ENCODE measurements at regions not wholly inside any gene's neighbourhood (a gene's known extent, or its start where the extent isn't known, plus 50 kb on each side); places are given as distances from the start of the nearest gene placed in this dataset.

- no peak for TF ChIP-seq TAF1 (IDR thresholded peaks at IDR 0.05; ENCODE audit: borderline replicate concordance, low read depth, low read length)
- no peak for TF ChIP-seq POLR2AphosphoS5 (IDR thresholded peaks at IDR 0.05; ENCODE audit: low read depth, low read length)
- no peak for TF ChIP-seq POLR2A (IDR thresholded peaks at IDR 0.05; ENCODE audit: low read depth, low read length)
- no peak for FAIRE-seq
- no peak for DNase-seq (ENCODE audit: insufficient read length)
Observed at GRCh38 chr3:197445896-197446699, 109.7 kb downstream of the BDH1 start.

GRCh38 chr3:197444793-197445379 lies 110.9 kb downstream of the BDH1 start:
- TF ChIP-seq POLR2A (IDR thresholded peaks at IDR 0.05; ENCODE audit: low read depth, low read length) (no peak), TAF1 (IDR thresholded peaks at IDR 0.05; ENCODE audit: borderline replicate concordance, low read depth, low read length) (no peak), POLR2AphosphoS5 (IDR thresholded peaks at IDR 0.05; ENCODE audit: low read depth, low read length) (no peak)
- DNase-seq (ENCODE audit: insufficient read length) (no peak), FAIRE-seq (no peak)

GRCh38 chr3:197443506-197443905 lies 112.3 kb downstream of the BDH1 start:
- no peak for TF ChIP-seq TAF1 (IDR thresholded peaks at IDR 0.05; ENCODE audit: borderline replicate concordance, low read depth, low read length)
- TF ChIP-seq POLR2AphosphoS5 (IDR thresholded peaks at IDR 0.05; ENCODE audit: low read depth, low read length), result no peak
- TF ChIP-seq POLR2A (IDR thresholded peaks at IDR 0.05; ENCODE audit: low read depth, low read length), result no peak
- FAIRE-seq (no peak), DNase-seq (ENCODE audit: insufficient read length) (no peak)

GRCh38 chr3:197440717-197441303 lies 115.0 kb downstream of the BDH1 start:
- DNase-seq (ENCODE audit: insufficient read length), result no peak
- FAIRE-seq, result no peak
- TF ChIP-seq TAF1 (IDR thresholded peaks at IDR 0.05; ENCODE audit: borderline replicate concordance, low read depth, low read length) (no peak), POLR2A (IDR thresholded peaks at IDR 0.05; ENCODE audit: low read depth, low read length) (no peak), POLR2AphosphoS5 (IDR thresholded peaks at IDR 0.05; ENCODE audit: low read depth, low read length) (no peak)

- FAIRE-seq (no peak), DNase-seq (ENCODE audit: insufficient read length) (no peak)
- TF ChIP-seq POLR2A (IDR thresholded peaks at IDR 0.05; ENCODE audit: low read depth, low read length) (no peak), POLR2AphosphoS5 (IDR thresholded peaks at IDR 0.05; ENCODE audit: low read depth, low read length) (no peak), TAF1 (IDR thresholded peaks at IDR 0.05; ENCODE audit: borderline replicate concordance, low read depth, low read length) (no peak)
Observed at GRCh38 chr3:197438906-197439305, 116.9 kb downstream of the BDH1 start.

GRCh38 chr3:197435426-197435825 lies 120.3 kb downstream of the BDH1 start:
- DNase-seq (ENCODE audit: insufficient read length) (no peak), FAIRE-seq (no peak)
- no peak for TF ChIP-seq TAF1 (IDR thresholded peaks at IDR 0.05; ENCODE audit: borderline replicate concordance, low read depth, low read length)
- TF ChIP-seq POLR2A (IDR thresholded peaks at IDR 0.05; ENCODE audit: low read depth, low read length), result no peak
- no peak for TF ChIP-seq POLR2AphosphoS5 (IDR thresholded peaks at IDR 0.05; ENCODE audit: low read depth, low read length)

GRCh38 chr3:197434830-197435229 lies 120.9 kb downstream of the BDH1 start:
- FAIRE-seq (no peak), DNase-seq (ENCODE audit: insufficient read length) (no peak)
- TF ChIP-seq POLR2A (IDR thresholded peaks at IDR 0.05; ENCODE audit: low read depth, low read length), result no peak
- no peak for TF ChIP-seq TAF1 (IDR thresholded peaks at IDR 0.05; ENCODE audit: borderline replicate concordance, low read depth, low read length)
- no peak for TF ChIP-seq POLR2AphosphoS5 (IDR thresholded peaks at IDR 0.05; ENCODE audit: low read depth, low read length)

- TF ChIP-seq POLR2A (IDR thresholded peaks at IDR 0.05; ENCODE audit: low read depth, low read length) (no peak), TAF1 (IDR thresholded peaks at IDR 0.05; ENCODE audit: borderline replicate concordance, low read depth, low read length) (no peak), POLR2AphosphoS5 (IDR thresholded peaks at IDR 0.05; ENCODE audit: low read depth, low read length) (no peak)
- FAIRE-seq (no peak), DNase-seq (ENCODE audit: insufficient read length) (no peak)
Observed at GRCh38 chr3:197432384-197433127, 123.2 kb downstream of the BDH1 start.

- DNase-seq (ENCODE audit: insufficient read length), result no peak
- no peak for FAIRE-seq
- no peak for TF ChIP-seq POLR2AphosphoS5 (IDR thresholded peaks at IDR 0.05; ENCODE audit: low read depth, low read length)
- TF ChIP-seq TAF1 (IDR thresholded peaks at IDR 0.05; ENCODE audit: borderline replicate concordance, low read depth, low read length), result no peak
Observed at GRCh38 chr3:197431346-197431910, 124.3 kb downstream of the BDH1 start.

GRCh38 chr3:197430934-197431333 lies 124.8 kb downstream of the BDH1 start:
- FAIRE-seq (no peak), DNase-seq (ENCODE audit: insufficient read length) (no peak)
- TF ChIP-seq POLR2A (IDR thresholded peaks at IDR 0.05; ENCODE audit: low read depth, low read length) (no peak), POLR2AphosphoS5 (IDR thresholded peaks at IDR 0.05; ENCODE audit: low read depth, low read length) (no peak), TAF1 (IDR thresholded peaks at IDR 0.05; ENCODE audit: borderline replicate concordance, low read depth, low read length) (no peak)

- no peak for FAIRE-seq
- no peak for DNase-seq (ENCODE audit: insufficient read length)
Observed at GRCh38 chr3:197430502-197430901, 125.3 kb downstream of the BDH1 start.

More at GRCh38 chr3:197430502-197430901, 125.3 kb downstream of the BDH1 start:
- TF ChIP-seq POLR2A (IDR thresholded peaks at IDR 0.05; ENCODE audit: low read depth, low read length) (no peak), POLR2AphosphoS5 (IDR thresholded peaks at IDR 0.05; ENCODE audit: low read depth, low read length) (no peak), TAF1 (IDR thresholded peaks at IDR 0.05; ENCODE audit: borderline replicate concordance, low read depth, low read length) (no peak)
